Neural cell (in vitro differentiated cells): ENCODE measurements at regions not wholly inside any gene's neighbourhood (a gene's known extent, or its start where the extent isn't known, plus 50 kb on each side); places are given as distances from the start of the nearest gene placed in this dataset.

Experiments
- H2AFZ ChIP-seq: fragments of 200-600, 300-800 bp; sonication (generic), shearing (Covaris generic); 2 replicates; pipeline ENCODE4 v1.6.0; 2014; ENCODE audit warnings: low read depth, mild to moderate bottlenecking, antibody characterized with exemption, low read length, moderate library complexity
- H3F3A ChIP-seq: fragments of 200-600 bp; shearing (Covaris generic); 2 replicates; pipeline ENCODE4 v1.6.1; 2016; ENCODE audit warnings: mild to moderate bottlenecking, moderate library complexity, mixed read lengths, antibody characterized with exemption, low read length; ENCODE audit not compliant: insufficient read depth, poor library complexity, severe bottlenecking
- H3K27ac ChIP-seq: fragments of 200-600, 300-800 bp; sonication (generic), shearing (Covaris generic); 2 replicates; pipeline ENCODE4 v1.5.1; 2014; ENCODE audit warnings: mild to moderate bottlenecking, low read length, moderate library complexity
- H3K27me3 ChIP-seq: fragments of 300-800, 200-600 bp; sonication (generic), shearing (Covaris generic); 2 replicates; pipeline ENCODE4 v1.6.0; 2014; ENCODE audit warnings: mild to moderate bottlenecking, low read depth, low read length, moderate library complexity; ENCODE audit not compliant: insufficient read depth
- H3K36me3 ChIP-seq: fragments of 300-800, 200-600 bp; sonication (generic), shearing (Covaris generic); 2 replicates; pipeline ENCODE4 v1.5.1; 2014; ENCODE audit warnings: mild to moderate bottlenecking, antibody characterized with exemption, low read length, moderate library complexity; ENCODE audit not compliant: insufficient read depth
- H3K4me2 ChIP-seq: fragments of 300-800, 200-600 bp; sonication (generic), shearing (Covaris generic); 2 replicates; pipeline ENCODE4 v1.6.0; 2014; ENCODE audit warnings: mild to moderate bottlenecking, low read length
- H3K4me3 ChIP-seq: fragments of 300-800, 200-600 bp; sonication (generic), shearing (Covaris generic); 2 replicates; pipeline ENCODE4 v1.5.1; 2014; ENCODE audit warnings: mild to moderate bottlenecking, low read length, moderate library complexity
- H3K79me2 ChIP-seq: fragments of 200-600 bp; shearing (Covaris generic); replicated peaks from 2 replicates; pipeline ENCODE4 v1.6.0; 2014; ENCODE audit warnings: mild to moderate bottlenecking, low read length, moderate library complexity; ENCODE audit not compliant: insufficient read depth
- H3K9ac ChIP-seq: fragments of 300-800, 200-600 bp; sonication (generic), shearing (Covaris generic); 2 replicates; pipeline ENCODE4 v1.6.1; 2016; ENCODE audit warnings: mild to moderate bottlenecking, low read length, mixed read lengths
- H3K9me2 ChIP-seq: fragments of 200-600 bp; shearing (Covaris generic); 2 replicates; pipeline ENCODE4 v1.6.1; 2016; ENCODE audit warnings: mild to moderate bottlenecking, low read length, mixed read lengths; ENCODE audit not compliant: insufficient read depth
- H3K9me3 ChIP-seq: fragments of 200-600, 300-800 bp; sonication (generic), shearing (Covaris generic); 2 replicates; pipeline ENCODE4 v1.6.1; 2016; ENCODE audit warnings: mild to moderate bottlenecking, mixed run types, low read length, moderate library complexity, mixed read lengths
- H4K20me1 ChIP-seq: fragments of 200-600 bp; shearing (Covaris generic); 2 replicates; pipeline ENCODE4 v1.6.1; 2016; ENCODE audit warnings: mild to moderate bottlenecking, mixed run types; ENCODE audit not compliant: insufficient read depth
- CTCF ChIP-seq: fragments of 450-650 bp; IDR thresholded peaks from 2 replicates; pipeline ENCODE4 v1.5.1; 2014; ENCODE audit warnings: antibody characterized with exemption, mild to moderate bottlenecking, moderate library complexity; ENCODE audit not compliant: poor library complexity, severe bottlenecking
- EP300 ChIP-seq: fragments of 450-650 bp; conservative IDR thresholded peaks from 2 replicates; pipeline ENCODE4 v1.6.1; 2014; ENCODE audit warnings: antibody characterized with exemption, mild to moderate bottlenecking, moderate library complexity; ENCODE audit not compliant: poor library complexity, severe bottlenecking
- EZH2 ChIP-seq: fragments of 200-600, 300-800 bp; shearing (Covaris generic), sonication (generic); IDR thresholded peaks from 2 replicates; pipeline ENCODE4 v1.6.1; 2014; ENCODE audit warnings: antibody characterized with exemption, low read length, borderline replicate concordance, mild to moderate bottlenecking; ENCODE audit not compliant: insufficient read depth, poor library complexity, severe bottlenecking
- MXI1 ChIP-seq: fragments of 450-650 bp; conservative IDR thresholded peaks from 2 replicates; pipeline ENCODE4 v1.6.1; 2014; ENCODE audit warnings: antibody characterized with exemption, mild to moderate bottlenecking; ENCODE audit not compliant: poor library complexity, severe bottlenecking
- POLR2AphosphoS5 ChIP-seq: IDR thresholded peaks from 2 replicates; pipeline ENCODE4 v1.6.1; 2012
- RAD21 ChIP-seq: fragments of 450-650 bp; conservative IDR thresholded peaks from 2 replicates; pipeline ENCODE4 v1.6.1; 2014; ENCODE audit warnings: antibody characterized with exemption, mild to moderate bottlenecking, moderate library complexity
- REST ChIP-seq: IDR thresholded peaks from 2 replicates; pipeline ENCODE4 v1.6.1; 2012; ENCODE audit warnings: borderline replicate concordance
- SMC3 ChIP-seq: fragments of 450-650 bp; conservative IDR thresholded peaks from 2 replicates; pipeline ENCODE4 v1.6.1; 2014; ENCODE audit warnings: antibody characterized with exemption, mild to moderate bottlenecking, moderate library complexity; ENCODE audit not compliant: poor library complexity
- TAF1 ChIP-seq: IDR thresholded peaks from 2 replicates; pipeline ENCODE4 v1.6.1; 2012; ENCODE audit warnings: low read depth

GRCh38 chr11:11742486-11742885 is 99.3 kb upstream of the USP47 start:
- H3K27me3 ChIP-seq: no peaks in the 10 kb centered on the region
- H3K9me3 ChIP-seq: no peaks in the 10 kb centered on the region
- no peaks in the 10 kb centered on the region for H3F3A ChIP-seq
- H3K36me3 ChIP-seq: no peaks in the 10 kb centered on the region
- TF ChIP-seq RAD21 (no peak), CTCF (no peak), EP300 (no peak), EZH2 (no peak), SMC3 (no peak), TAF1 (no peak), POLR2AphosphoS5 (no peak), MXI1 (no peak), REST (no peak)
- H3K4me3 ChIP-seq: no peak overlapping the region
- no peaks in the 10 kb centered on the region for H3K9me2 ChIP-seq
- no peak overlapping the region for H3K27ac ChIP-seq
- no peak overlapping the region for H3K4me2 ChIP-seq
- H4K20me1 ChIP-seq: no peaks in the 10 kb centered on the region
- H3K79me2 ChIP-seq: no peaks in the 10 kb centered on the region
- H3K9ac ChIP-seq: no peak overlapping the region
- H2AFZ ChIP-seq: no peak overlapping the region

- no peak overlapping the region for H3K27ac ChIP-seq
- H3F3A ChIP-seq: no peaks in the 10 kb centered on the region
- H3K9ac ChIP-seq: no peak overlapping the region
- no peak overlapping the region for H2AFZ ChIP-seq
- H4K20me1 ChIP-seq: no peaks in the 10 kb centered on the region
- no peaks in the 10 kb centered on the region for H3K79me2 ChIP-seq
- H3K36me3 ChIP-seq: no peaks in the 10 kb centered on the region
- no peaks in the 10 kb centered on the region for H3K27me3 ChIP-seq
- no peak overlapping the region for H3K4me2 ChIP-seq
- H3K9me2 ChIP-seq: no peaks in the 10 kb centered on the region
- H3K9me3 ChIP-seq: no peaks in the 10 kb centered on the region
- no peak for TF ChIP-seq SMC3
- TF ChIP-seq MXI1: no peak
- no peak for TF ChIP-seq RAD21
- TF ChIP-seq EZH2: no peak
- no peak for TF ChIP-seq POLR2AphosphoS5
- TF ChIP-seq EP300: no peak
- no peak for TF ChIP-seq CTCF
- TF ChIP-seq REST: no peak
- TF ChIP-seq TAF1: no peak
- H3K4me3 ChIP-seq: no peak overlapping the region
Observed at GRCh38 chr11:11740836-11741235, 100.9 kb upstream of the USP47 start.
